Body of pancreas (tissue), 4 donors: ENCODE measurements at regions not wholly inside any gene's neighbourhood (a gene's known extent, or its start where the extent isn't known, plus 50 kb on each side); places are given as distances from the start of the nearest gene placed in this dataset.

Experiments used
- CTCF ChIP-seq, 7 experiments: fragments of 450-650 bp in 4 of 7; fragments of 200-600 bp in 3 of 7; sonication (generic) in 3 of 7; IDR thresholded peaks; one replicate each; pipeline ENCODE4 v1.5.1; 2016 to 2019; ENCODE audit warnings: antibody characterized with exemption in 7 of 7
- POLR2A ChIP-seq, 3 donors: fragments of 450-650 bp; IDR thresholded peaks; one replicate each; pipeline ENCODE4 v1.6.1; 2016; ENCODE audit warnings: antibody characterized with exemption in 3 of 3, mild to moderate bottlenecking in 2 of 3

GRCh38 chr9:20212806-20213205 lies 409.5 kb downstream of the MLLT3 start:
- no peak for TF ChIP-seq CTCF (IDR thresholded peaks at IDR 0.05)
- no peak for TF ChIP-seq POLR2A (IDR thresholded peaks at IDR 0.05)
